ENCODE measurements at regions not wholly inside any gene's neighbourhood (a gene's known extent, or its start where the extent isn't known, plus 50 kb on each side); places are given as distances from the start of the nearest gene placed in this dataset.

GRCh38 chr5:125558466-125558865 lies 812.0 kb upstream of the ZNF608 start:
- TF ChIP-seq RCOR1 (IDR thresholded peaks at IDR 0.05; ENCODE audit: low read depth, low read length) (no peak), CTCF (IDR thresholded peaks at IDR 0.05) (no peak), ELK1 (IDR thresholded peaks at IDR 0.05; ENCODE audit: low read depth, low read length) (no peak), EP300 (IDR thresholded peaks at IDR 0.05) (no peak)
